Thyroid gland (tissue), 4 donors: ENCODE measurements at regions not wholly inside any gene's neighbourhood (a gene's known extent, or its start where the extent isn't known, plus 50 kb on each side); places are given as distances from the start of the nearest gene placed in this dataset.

ENCODE experiments used
- CTCF ChIP-seq, 6 experiments: fragments of 200-600 bp in 3 of 6; fragments of 450-650 bp in 3 of 6; sonication (generic) in 3 of 6; IDR thresholded peaks; one replicate each; pipeline ENCODE4 v1.5.1; 2016 to 2019; ENCODE audit warnings: antibody characterized with exemption in 6 of 6, mild to moderate bottlenecking in 2 of 6, inconsistent platforms in 1 of 6, moderate library complexity in 1 of 6
- POLR2A ChIP-seq, 2 donors: fragments of 450-650 bp; IDR thresholded peaks; one replicate each; pipeline ENCODE4 v1.6.1; 2017; ENCODE audit warnings: antibody characterized with exemption in 2 of 2, mild to moderate bottlenecking in 2 of 2, moderate library complexity in 1 of 2

GRCh38 chr1:88571506-88571905 lies 112.6 kb upstream of the PKN2 start:
- TF ChIP-seq CTCF (IDR thresholded peaks at IDR 0.05) = no peak
- TF ChIP-seq POLR2A (IDR thresholded peaks at IDR 0.05) = no peak
